C4-2B (cell line): ENCODE measurements at regions not wholly inside any gene's neighbourhood (a gene's known extent, or its start where the extent isn't known, plus 50 kb on each side); places are given as distances from the start of the nearest gene placed in this dataset.

Experiments
- H3K27ac ChIP-seq: fragments of 450-650 bp; 2 replicates; pipeline ENCODE4 v1.5.1; 2017
- ZFX ChIP-seq: fragments of 450-650 bp; IDR thresholded peaks from 2 replicates; pipeline ENCODE4 v1.6.1; 2017
- TF ChIP-seq, protein P1 (sequence below): fragments of 450-650 bp; conservative IDR thresholded peaks from 2 replicates; pipeline ENCODE4 v1.5.1; 2017; ENCODE audit warnings: mild to moderate bottlenecking

DNA sequence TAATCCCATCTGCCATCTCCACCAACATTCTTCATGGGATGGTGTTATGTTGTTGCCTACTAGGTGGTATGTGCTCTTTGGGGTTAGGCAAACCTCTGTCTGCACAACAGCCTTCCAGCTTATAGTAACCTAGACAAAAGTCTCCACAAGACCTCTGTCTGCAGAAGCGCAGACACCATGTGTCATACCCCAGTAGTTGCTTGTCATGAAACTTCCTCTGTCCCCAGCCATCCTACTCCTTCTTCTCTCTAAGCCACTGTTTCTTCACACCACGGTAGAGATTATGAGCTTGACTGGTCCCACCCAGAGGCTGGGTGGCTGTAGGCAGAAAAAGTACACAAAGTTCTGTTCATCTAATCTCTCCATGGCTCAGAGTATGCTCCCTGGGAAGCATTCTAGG, 100.3 kb downstream of the MAF start:
- H3K27ac ChIP-seq: no peak overlapping the region
- TF ChIP-seq ZFX: no peak
- TF ChIP-seq, protein P1, sequence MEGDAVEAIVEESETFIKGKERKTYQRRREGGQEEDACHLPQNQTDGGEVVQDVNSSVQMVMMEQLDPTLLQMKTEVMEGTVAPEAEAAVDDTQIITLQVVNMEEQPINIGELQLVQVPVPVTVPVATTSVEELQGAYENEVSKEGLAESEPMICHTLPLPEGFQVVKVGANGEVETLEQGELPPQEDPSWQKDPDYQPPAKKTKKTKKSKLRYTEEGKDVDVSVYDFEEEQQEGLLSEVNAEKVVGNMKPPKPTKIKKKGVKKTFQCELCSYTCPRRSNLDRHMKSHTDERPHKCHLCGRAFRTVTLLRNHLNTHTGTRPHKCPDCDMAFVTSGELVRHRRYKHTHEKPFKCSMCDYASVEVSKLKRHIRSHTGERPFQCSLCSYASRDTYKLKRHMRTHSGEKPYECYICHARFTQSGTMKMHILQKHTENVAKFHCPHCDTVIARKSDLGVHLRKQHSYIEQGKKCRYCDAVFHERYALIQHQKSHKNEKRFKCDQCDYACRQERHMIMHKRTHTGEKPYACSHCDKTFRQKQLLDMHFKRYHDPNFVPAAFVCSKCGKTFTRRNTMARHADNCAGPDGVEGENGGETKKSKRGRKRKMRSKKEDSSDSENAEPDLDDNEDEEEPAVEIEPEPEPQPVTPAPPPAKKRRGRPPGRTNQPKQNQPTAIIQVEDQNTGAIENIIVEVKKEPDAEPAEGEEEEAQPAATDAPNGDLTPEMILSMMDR: no peak

DNA sequence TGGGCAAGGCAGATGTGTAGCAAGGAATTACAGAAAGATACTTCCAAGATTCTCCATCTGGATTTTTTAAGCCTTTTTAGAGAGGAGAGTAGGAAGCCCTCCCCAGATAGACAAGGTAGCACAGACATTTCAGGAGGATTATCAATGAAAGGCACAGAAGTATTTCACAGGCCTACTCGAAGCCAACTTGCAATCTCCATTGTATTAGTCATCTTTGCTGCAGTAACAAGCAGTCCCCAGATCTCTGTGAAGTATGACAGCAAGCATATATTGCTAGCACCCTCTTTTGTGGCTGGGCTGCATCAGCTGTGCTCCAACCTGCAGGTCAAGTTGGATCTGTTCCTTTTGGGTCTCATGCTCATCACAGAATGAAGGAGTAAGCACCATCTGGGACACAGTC, 101.6 kb downstream of the MAF start:
- no peak for TF ChIP-seq ZFX
- TF ChIP-seq, protein P1: no peak
- H3K27ac ChIP-seq: no peak overlapping the region

DNA sequence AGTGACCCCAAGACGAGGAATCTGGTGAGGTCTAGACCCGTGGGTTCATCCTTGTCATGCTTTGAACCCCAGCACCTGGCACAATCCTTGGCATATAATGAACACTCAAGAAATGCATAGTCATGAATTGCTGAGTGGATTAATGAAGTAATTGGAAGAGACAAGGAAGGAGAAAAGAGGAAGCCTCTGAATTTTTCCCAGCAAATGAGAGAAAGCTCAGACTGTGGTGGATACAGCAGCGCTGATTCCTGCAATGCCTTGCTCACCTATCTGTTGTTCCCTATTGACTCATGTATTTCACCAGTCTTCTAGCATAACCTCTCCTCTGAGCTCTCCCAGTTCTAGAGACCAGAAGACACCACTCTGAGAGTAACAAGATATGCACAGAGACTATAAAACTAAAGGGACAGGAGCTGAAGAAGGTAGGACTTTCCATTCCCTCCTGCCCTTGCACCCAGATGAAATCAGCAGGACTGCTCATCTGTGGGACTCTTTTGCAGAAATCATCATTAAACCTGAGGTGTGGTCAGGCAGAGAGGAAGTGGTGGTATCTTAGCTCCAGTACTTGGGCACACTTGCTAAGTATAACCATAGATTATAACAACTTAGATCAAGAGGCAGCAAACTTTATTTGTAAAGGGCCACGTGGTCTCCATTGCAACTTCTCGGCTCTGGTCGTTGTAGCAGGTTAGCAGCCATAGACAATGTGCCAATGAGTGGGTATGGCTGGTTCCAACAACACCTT, 102.8 kb downstream of the MAF start:
- TF ChIP-seq, protein P1: no peak
- no peak for TF ChIP-seq ZFX
- no peak overlapping the region for H3K27ac ChIP-seq

DNA sequence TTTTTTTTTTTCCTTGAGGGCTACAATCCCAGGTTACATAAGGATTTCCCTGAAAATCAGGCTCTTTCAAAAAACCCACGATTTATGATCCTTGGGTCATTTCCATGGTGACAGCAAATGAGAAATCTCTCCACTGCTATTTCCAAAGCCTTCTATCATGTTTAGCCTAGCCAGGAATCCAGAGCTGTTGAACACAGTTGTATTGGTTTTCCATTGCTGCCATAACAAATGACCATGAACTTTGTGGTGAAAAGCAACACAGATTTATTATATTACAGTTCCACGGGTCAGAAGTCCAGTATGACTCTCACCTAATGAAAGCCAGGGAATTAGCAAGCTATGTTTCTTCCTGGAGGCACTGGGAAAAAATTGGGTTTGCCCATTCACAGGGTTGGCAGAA, 106.6 kb downstream of the MAF start:
- H3K27ac ChIP-seq: no peak overlapping the region
- TF ChIP-seq, protein P1: no peak
- no peak for TF ChIP-seq ZFX

DNA sequence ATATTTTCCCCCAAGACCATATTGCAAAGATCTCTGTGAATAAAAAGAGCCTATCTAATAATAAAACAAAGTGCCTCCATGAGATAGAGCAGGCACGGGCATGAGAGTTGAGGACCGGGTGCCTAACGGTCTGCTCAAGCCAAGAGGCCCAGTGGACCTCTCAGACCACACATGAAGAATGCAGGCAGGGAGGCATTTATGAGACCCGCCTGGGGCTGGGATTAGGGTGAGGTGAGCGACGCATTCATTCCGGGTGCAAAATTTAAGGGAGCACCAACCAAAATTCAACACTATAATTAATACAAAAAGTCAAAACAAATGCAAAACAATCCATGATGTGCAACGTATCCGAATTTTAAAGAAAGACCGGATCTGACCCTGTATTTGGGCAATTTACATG, 108.5 kb downstream of the MAF start:
- TF ChIP-seq ZFX: no peak
- TF ChIP-seq, protein P1: no peak
- no peak overlapping the region for H3K27ac ChIP-seq

DNA sequence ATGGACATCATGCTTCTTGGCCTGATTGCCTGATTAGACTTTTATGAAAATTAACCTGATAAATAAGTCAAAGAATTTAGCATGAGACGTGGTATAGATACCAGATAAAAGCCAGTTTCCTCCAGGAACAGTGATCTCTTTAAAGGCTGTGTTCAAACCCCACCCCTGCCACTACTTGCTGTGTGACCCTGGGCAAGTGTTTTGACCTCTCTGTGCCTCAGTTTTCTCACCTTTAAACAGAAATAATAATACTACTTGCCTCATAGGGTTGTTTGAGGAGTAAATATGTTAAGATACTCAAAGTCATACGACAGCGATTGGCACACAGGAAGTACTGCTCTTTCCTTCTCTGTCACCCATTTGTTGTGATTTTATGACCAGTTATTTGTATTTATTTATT, 115.5 kb downstream of the MAF start:
- no peak overlapping the region for H3K27ac ChIP-seq
- no peak for TF ChIP-seq ZFX
- TF ChIP-seq, protein P1: no peak

DNA sequence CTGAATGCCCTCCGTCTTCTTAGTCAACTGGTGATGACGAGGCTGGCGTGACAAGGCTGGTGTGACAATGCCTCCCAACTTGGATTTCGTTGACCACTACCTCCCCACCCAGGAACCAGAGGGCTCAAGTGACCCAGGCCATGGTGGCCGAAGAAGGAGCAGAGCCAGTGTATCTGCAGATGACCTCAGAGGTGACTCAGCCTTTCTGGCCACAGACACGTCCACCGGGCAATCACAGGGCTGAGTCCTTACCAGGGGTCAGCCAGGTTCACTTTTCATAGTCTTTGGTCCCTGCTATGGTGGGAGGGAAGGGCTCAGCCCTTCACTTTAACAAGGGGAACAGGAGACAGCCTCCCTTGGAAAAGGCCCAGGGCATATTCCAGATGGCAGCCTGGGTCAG, 116.3 kb downstream of the MAF start:
- H3K27ac ChIP-seq: no peak overlapping the region
- no peak for TF ChIP-seq ZFX
- TF ChIP-seq, protein P1: no peak
